C4-2B (cell line): ENCODE measurements at regions not wholly inside any gene's neighbourhood (a gene's known extent, or its start where the extent isn't known, plus 50 kb on each side); places are given as distances from the start of the nearest gene placed in this dataset.

Experiments used
- H3K27ac ChIP-seq: fragments of 450-650 bp; 2 replicates; pipeline ENCODE4 v1.5.1; 2017
- CTCF ChIP-seq: fragments of 450-650 bp; conservative IDR thresholded peaks from 2 replicates; pipeline ENCODE4 v1.5.1; 2017; ENCODE audit warnings: mild to moderate bottlenecking
- ZFX ChIP-seq: fragments of 450-650 bp; IDR thresholded peaks from 2 replicates; pipeline ENCODE4 v1.6.1; 2017

DNA sequence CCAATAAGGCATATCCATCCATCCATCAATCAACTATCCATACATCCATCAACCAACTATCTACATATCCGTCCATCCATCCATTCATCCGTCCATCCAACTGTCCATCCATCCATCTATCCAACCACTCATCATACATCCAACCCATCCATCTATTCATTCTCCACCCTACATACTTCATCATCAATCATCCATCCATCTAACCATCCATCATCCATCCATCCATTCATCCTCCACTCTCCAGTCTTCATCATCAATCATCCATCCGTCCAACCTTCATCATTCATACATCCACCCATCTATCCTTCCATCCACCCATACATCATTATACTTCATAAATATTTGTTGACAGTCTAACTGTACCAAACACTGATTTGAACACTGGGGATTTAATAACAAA lies 231.3 kb upstream of the DAB1 start:
- H3K27ac ChIP-seq = no peak overlapping the region
- TF ChIP-seq ZFX (no peak), CTCF (no peak)

DNA sequence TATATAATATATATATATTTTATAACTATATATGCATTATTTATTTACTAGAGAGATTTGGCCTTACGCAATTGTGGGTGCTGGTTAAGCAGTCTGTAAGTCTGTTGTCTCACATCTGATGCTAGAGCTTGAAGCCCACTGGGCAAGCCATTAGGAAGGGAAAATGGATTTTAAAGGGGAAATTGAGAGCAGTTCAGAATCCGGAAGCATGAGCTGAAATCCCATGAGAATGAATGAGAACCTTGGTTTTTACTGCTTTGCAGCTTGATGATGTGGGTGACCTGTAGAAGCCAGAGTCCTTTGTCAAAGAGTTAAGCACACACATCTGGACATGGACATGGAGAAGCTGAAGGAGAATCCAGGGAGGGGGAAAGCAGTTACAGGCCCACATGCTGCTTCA lies 220.8 kb upstream of the DAB1 start:
- TF ChIP-seq CTCF (no peak), ZFX (no peak)

DNA sequence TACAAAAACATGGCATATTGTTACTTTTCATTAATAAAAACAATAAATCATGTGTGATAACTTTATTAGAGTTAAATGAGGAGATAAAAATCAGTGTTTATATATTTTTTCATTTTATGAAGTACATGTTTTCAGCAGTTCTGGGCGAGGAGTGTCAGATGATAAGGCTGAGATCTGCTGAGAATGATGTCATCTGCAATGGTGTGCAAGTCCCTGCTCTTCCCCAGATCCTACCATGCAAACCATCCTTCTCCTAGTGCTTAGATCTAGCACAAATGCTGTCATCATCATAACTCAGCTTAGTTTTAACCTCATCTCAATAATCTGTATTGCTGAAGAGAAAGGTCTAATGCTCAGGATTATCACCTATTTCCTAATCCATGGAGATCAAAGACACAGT lies 214.4 kb upstream of the DAB1 start:
- TF ChIP-seq CTCF = no peak
- no peak for TF ChIP-seq ZFX
- H3K27ac ChIP-seq = no peak overlapping the region

More for the DNA sequence above, 220.8 kb upstream of the DAB1 start:
- no peak overlapping the region for H3K27ac ChIP-seq

- no peak overlapping the region for H3K27ac ChIP-seq
Observed at GRCh38 chr1:57637155-57637554, 213.3 kb upstream of the DAB1 start.

GRCh38 chr1:57633881-57634280 lies 210.0 kb upstream of the DAB1 start:
- no peak overlapping the region for H3K27ac ChIP-seq
- TF ChIP-seq ZFX (no peak), CTCF (no peak)

More at GRCh38 chr1:57637155-57637554, 213.3 kb upstream of the DAB1 start:
- TF ChIP-seq CTCF = no peak

DNA sequence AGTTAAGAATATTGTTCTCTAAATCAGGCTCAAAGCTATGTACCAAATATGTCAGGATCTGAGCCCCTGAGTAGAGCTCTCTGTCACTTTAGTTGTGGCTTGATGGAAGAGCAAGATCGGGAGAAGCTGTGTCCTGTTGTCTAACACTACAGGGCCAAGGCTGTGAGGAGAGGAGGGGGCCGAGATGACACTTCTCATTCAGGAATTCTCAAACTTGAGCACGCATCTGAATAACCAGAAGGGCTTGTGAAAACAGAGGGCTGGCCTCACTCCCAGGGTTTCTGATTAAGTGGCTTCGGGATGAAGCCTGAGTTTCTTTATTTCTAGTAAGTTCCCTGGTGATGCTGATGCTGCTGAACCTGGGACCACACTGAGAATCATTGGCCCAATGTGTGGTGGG lies 209.2 kb upstream of the DAB1 start:
- H3K27ac ChIP-seq = no peak overlapping the region
- TF ChIP-seq ZFX (no peak), CTCF (no peak)

- TF ChIP-seq CTCF (no peak), ZFX (no peak)
- no peak overlapping the region for H3K27ac ChIP-seq
Observed at GRCh38 chr1:57632401-57632800, 208.5 kb upstream of the DAB1 start.

GRCh38 chr1:57627612-57628011 lies 203.8 kb upstream of the DAB1 start:
- TF ChIP-seq ZFX (no peak), CTCF (no peak)
- H3K27ac ChIP-seq = no peak overlapping the region
